GM10248 (cell line): ENCODE measurements at regions not wholly inside any gene's neighbourhood (a gene's known extent, or its start where the extent isn't known, plus 50 kb on each side); places are given as distances from the start of the nearest gene placed in this dataset.

Source experiments
- CTCF ChIA-PET: fragments of 300-600 bp; sonication (Branson Sonifier 250); formaldehyde crosslinking; extraction: SDS; loops from one replicate; lab custom pipeline; 2021; ENCODE audit warnings: antibody characterized with exemption; lab: Yijun Ruan, JAX
- POLR2A ChIA-PET: fragments of 350-650 bp; sonication (Branson Sonifier 250); formaldehyde crosslinking; extraction: SDS; loops from one replicate; lab custom pipeline; 2020; ENCODE audit warnings: antibody characterized with exemption; lab: Yijun Ruan, JAX
- DNase-seq: peaks from one replicate; pipeline ENCODE4 v3.0.0; 2012; ENCODE audit errors: extremely low spot score
- CTCF ChIP-seq: IDR thresholded peaks from 2 replicates; pipeline ENCODE4 v1.5.1; 2012; ENCODE audit warnings: mild to moderate bottlenecking, low read depth; ENCODE audit errors: extremely low read depth, missing control alignments, control extremely low read depth

- CTCF ChIA-PET, result interaction anchor here (1.2 to 1.7 kb wide), 2 partner anchors 8 to 167 kb away, joined by 3 read pairs; no protein-coding TSS in a partner anchor
- no peak for TF ChIP-seq CTCF
- no peak for DNase-seq
- POLR2A ChIA-PET, result no interaction called here
Observed at GRCh38 chr10:47214520-47214919, 85.5 kb upstream of the GDF10 start.

DNA sequence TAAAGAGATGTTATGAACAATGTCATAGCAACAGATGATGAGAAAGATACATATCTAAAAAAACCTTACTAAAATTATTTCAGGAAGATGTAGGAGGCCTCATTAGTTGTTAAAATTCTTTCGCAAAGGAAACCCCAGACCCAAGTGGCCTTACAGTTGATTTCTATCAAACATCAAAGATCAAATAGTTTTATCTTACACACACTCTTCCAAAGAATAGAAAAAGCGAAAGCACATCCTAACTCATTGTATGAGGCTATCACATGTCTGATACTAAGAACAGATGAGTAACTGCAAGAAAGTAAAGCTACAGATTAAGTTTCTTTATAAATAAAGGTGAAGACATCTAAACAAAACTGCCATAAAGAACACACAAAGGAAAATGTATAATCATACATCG, 82.9 kb upstream of the GDF10 start:
- ChIA-PET POLR2A (no interaction called here), CTCF (interaction anchor here (0.8 to 1.5 kb wide), 3 partner anchors 8 to 79 kb away, joined by 3 read pairs; no protein-coding TSS in a partner anchor)
- no peak for DNase-seq
- no peak for TF ChIP-seq CTCF

- no peak for DNase-seq
- ChIA-PET POLR2A (no interaction called here), CTCF (interaction anchor here (1.2 kb wide), 1 partner anchor 14 kb away, joined by 3 read pairs; no protein-coding TSS in a partner anchor)
- no peak for TF ChIP-seq CTCF
Observed at GRCh38 chr10:47218803-47219202, 81.2 kb upstream of the GDF10 start.

DNA sequence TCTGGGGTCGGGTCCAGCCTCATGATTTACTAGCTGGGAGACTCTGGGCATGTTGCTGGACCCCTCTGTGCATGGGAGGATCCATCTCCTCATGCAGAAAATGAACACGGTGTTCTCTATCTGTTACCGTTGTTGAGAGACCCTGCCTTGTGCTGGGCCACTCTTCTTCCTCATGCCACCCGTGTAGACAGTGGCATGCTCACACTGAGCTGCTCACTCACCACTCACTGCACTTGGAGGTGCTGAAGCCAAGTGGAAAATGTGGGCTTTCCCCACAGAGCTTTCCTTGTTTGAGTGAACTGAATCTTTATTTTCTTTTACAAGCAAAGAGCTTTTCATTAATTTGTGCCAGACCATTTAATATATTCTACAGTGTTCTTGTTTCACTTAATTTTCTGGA, 77.5 kb upstream of the GDF10 start:
- no peak for TF ChIP-seq CTCF
- POLR2A ChIA-PET, result no interaction called here
- no peak for DNase-seq
- CTCF ChIA-PET, result interaction anchor here (1.0 kb wide), 1 partner anchor 8 kb away, joined by 3 read pairs; no protein-coding TSS in a partner anchor

DNA sequence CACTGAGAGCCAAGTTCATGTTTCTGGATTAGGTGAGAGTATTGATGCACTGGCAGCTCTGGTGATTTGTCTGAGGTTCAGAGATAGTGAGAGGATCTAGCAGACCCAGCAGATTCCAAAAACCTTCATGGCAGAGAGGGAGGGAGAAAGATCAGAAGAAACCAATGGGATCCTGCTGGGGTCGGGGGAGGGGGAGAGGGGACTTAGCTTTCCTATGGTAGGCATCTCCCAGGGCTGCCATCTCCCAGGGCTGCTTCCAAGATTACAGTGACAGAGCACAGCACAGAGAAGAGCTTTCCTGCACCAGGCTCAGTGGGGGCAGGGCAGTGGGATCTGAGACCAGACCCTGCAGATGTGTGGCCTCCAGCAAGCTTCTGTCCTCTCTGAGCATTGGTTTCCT, 76.8 kb upstream of the GDF10 start:
- TF ChIP-seq CTCF, result no peak
- no peak for DNase-seq
- ChIA-PET POLR2A (no interaction called here), CTCF (interaction anchor here (1.0 kb wide), 1 partner anchor 9 kb away, joined by 3 read pairs; no protein-coding TSS in a partner anchor)

- TF ChIP-seq CTCF, result no peak
- ChIA-PET POLR2A (no interaction called here), CTCF (interaction anchor here (0.7 to 1.7 kb wide), 2 partner anchors 8 to 17 kb away, joined by 3 to 5 read pairs; no protein-coding TSS in a partner anchor)
- no peak for DNase-seq
Observed at GRCh38 chr10:47224546-47225218, 75.3 kb upstream of the GDF10 start.
